Activated T-cell treated with anti-CD3 and anti-CD28 coated beads, Interleukin-2, amount 50 U/mL, for 72 hours (primary cell): ENCODE measurements at regions not wholly inside any gene's neighbourhood (a gene's known extent, or its start where the extent isn't known, plus 50 kb on each side); places are given as distances from the start of the nearest gene placed in this dataset.
A peak's percentile ranks its signal among the peaks of the same experiment; 100 is the strongest.
"Not testable (repeated sequence)": the region's sequence is repeated elsewhere in the genome, so short reads cannot be mapped to it uniquely, and the experiment has no call there.

ENCODE experiments used
- ATAC-seq, 2 donors: fragments of 150-1000 bp; cut with Tn5 transposase; replicated peaks in 1 of 2; 2 replicates each; pipeline ENCODE4 v1.10.0; 2021; ENCODE audit warnings: moderate library complexity in 2 of 2, mild to moderate bottlenecking in 1 of 2
- DNase-seq, 2 donors: peaks; one replicate each; pipeline ENCODE4 v3.0.0; 2021 to 2022; ENCODE audit warnings: mixed read lengths in 1 of 2
- H3K27ac Mint-ChIP-seq: one replicate; pipeline ENCODE4 v1.8.0; 2022; ENCODE audit warnings: mild to moderate bottlenecking, moderate library complexity, mixed read lengths
- H3K27me3 Mint-ChIP-seq: one replicate; pipeline ENCODE4 v1.8.0; 2022; ENCODE audit warnings: low read depth, mixed read lengths
- H3K36me3 Mint-ChIP-seq, 2 donors: one replicate each; pipeline ENCODE4 v1.8.0; 2022; ENCODE audit warnings: mixed read lengths in 2 of 2, mild to moderate bottlenecking in 1 of 2; ENCODE audit not compliant: insufficient read depth in 2 of 2
- H3K4me1 Mint-ChIP-seq: one replicate; pipeline ENCODE4 v1.8.0; 2022; ENCODE audit warnings: low read depth, mixed read lengths
- H3K4me3 Mint-ChIP-seq, 2 donors: one replicate each; pipeline ENCODE4 v1.8.0; 2022; ENCODE audit warnings: mild to moderate bottlenecking in 2 of 2, mixed read lengths in 2 of 2, moderate library complexity in 2 of 2
- H3K9me3 Mint-ChIP-seq, 2 donors: one replicate each; pipeline ENCODE4 v1.8.0; 2022; ENCODE audit warnings: mixed read lengths in 2 of 2

- H3K27ac Mint-ChIP-seq: no peak overlapping the region
- H3K4me3 Mint-ChIP-seq: no peak overlapping the region
Measured at GRCh38 chr6:15758631-15759215, 95.9 kb upstream of the DTNBP1 start.

GRCh38 chr6:15755526-15755925 lies 92.7 kb upstream of the DTNBP1 start:
- Mint-ChIP-seq H3K36me3 (no peaks in the 10 kb centered on the region), H3K27ac (no peak overlapping the region), H3K9me3 (no peaks in the 10 kb centered on the region), H3K27me3 (no peaks in the 10 kb centered on the region), H3K4me1 (no peaks in the 10 kb centered on the region), H3K4me3 (no peak overlapping the region)
- no peak for DNase-seq
- no peak for ATAC-seq

More at GRCh38 chr6:15758631-15759215, 95.9 kb upstream of the DTNBP1 start:
- Mint-ChIP-seq H3K36me3 (no peaks in the 10 kb centered on the region), H3K9me3 (no peaks in the 10 kb centered on the region), H3K27me3 (no peaks in the 10 kb centered on the region), H3K4me1 (peaks cover 6% of the 10 kb centered on the region)
- ATAC-seq (no peak), DNase-seq (no peak)

- ATAC-seq: no peak
Measured at GRCh38 chr6:15754706-15755079, 91.9 kb upstream of the DTNBP1 start.

GRCh38 chr6:15754035-15754705 lies 91.3 kb upstream of the DTNBP1 start:
- H3K4me3 Mint-ChIP-seq: no peak overlapping the region
- H3K4me1 Mint-ChIP-seq: no peaks in the 10 kb centered on the region
- H3K9me3 Mint-ChIP-seq: no peaks in the 10 kb centered on the region
- H3K27me3 Mint-ChIP-seq: no peaks in the 10 kb centered on the region
- H3K36me3 Mint-ChIP-seq: no peaks in the 10 kb centered on the region
- no peak overlapping the region for H3K27ac Mint-ChIP-seq
- DNase-seq: no peak
- ATAC-seq: no peak

More at GRCh38 chr6:15754706-15755079, 91.9 kb upstream of the DTNBP1 start:
- Mint-ChIP-seq H3K27ac (no peak overlapping the region), H3K9me3 (no peaks in the 10 kb centered on the region), H3K4me3 (no peak overlapping the region), H3K4me1 (no peaks in the 10 kb centered on the region), H3K27me3 (no peaks in the 10 kb centered on the region), H3K36me3 (no peaks in the 10 kb centered on the region)
- no peak for DNase-seq

- ATAC-seq: no peak
- no peaks in the 10 kb centered on the region for H3K27me3 Mint-ChIP-seq
Measured at GRCh38 chr6:15752820-15753219, 90.0 kb upstream of the DTNBP1 start.

GRCh38 chr6:15751721-15752350 lies 89.0 kb upstream of the DTNBP1 start:
- Mint-ChIP-seq H3K27me3 (no peaks in the 10 kb centered on the region), H3K4me3 (no peak overlapping the region), H3K4me1 (no peaks in the 10 kb centered on the region), H3K36me3 (no peaks in the 10 kb centered on the region), H3K9me3 (no peaks in the 10 kb centered on the region), H3K27ac (no peak overlapping the region)
- no peak for DNase-seq
- ATAC-seq: no peak

More at GRCh38 chr6:15752820-15753219, 90.0 kb upstream of the DTNBP1 start:
- Mint-ChIP-seq H3K9me3 (no peaks in the 10 kb centered on the region), H3K27ac (no peak overlapping the region), H3K4me1 (no peaks in the 10 kb centered on the region), H3K4me3 (no peak overlapping the region), H3K36me3 (no peaks in the 10 kb centered on the region)
- no peak for DNase-seq

GRCh38 chr6:15748341-15748740 lies 85.5 kb upstream of the DTNBP1 start:
- peaks cover 4% of the 10 kb centered on the region for H3K27me3 Mint-ChIP-seq
- DNase-seq (no peak), ATAC-seq (no peak)
- no peak overlapping the region for H3K27ac Mint-ChIP-seq
- peaks cover 3 to 4% of the 10 kb centered on the region in 2 donors for H3K36me3 Mint-ChIP-seq
- H3K4me1 Mint-ChIP-seq: peaks cover 6% of the 10 kb centered on the region
- H3K9me3 Mint-ChIP-seq: peaks cover 0 to 3% of the 10 kb centered on the region in 2 donors
- H3K4me3 Mint-ChIP-seq: no peak overlapping the region

GRCh38 chr6:15747354-15747883 lies 84.6 kb upstream of the DTNBP1 start:
- no peak overlapping the region for H3K27ac Mint-ChIP-seq
- ATAC-seq: no peak
- peaks cover 3 to 4% of the 10 kb centered on the region in 2 donors for H3K36me3 Mint-ChIP-seq
- H3K27me3 Mint-ChIP-seq: peaks cover 7% of the 10 kb centered on the region
- peaks cover 0 to 6% of the 10 kb centered on the region in 2 donors for H3K9me3 Mint-ChIP-seq
- no peak for DNase-seq
- no peak overlapping the region for H3K4me3 Mint-ChIP-seq
- peaks cover 6% of the 10 kb centered on the region for H3K4me1 Mint-ChIP-seq

- H3K4me3 Mint-ChIP-seq: no peak overlapping the region
- no peak for DNase-seq
- no peak overlapping the region for H3K27ac Mint-ChIP-seq
- peaks cover 0 to 6% of the 10 kb centered on the region in 2 donors for H3K9me3 Mint-ChIP-seq
- H3K27me3 Mint-ChIP-seq: peaks cover 7% of the 10 kb centered on the region
- peaks cover 3 to 5% of the 10 kb centered on the region in 2 donors for H3K36me3 Mint-ChIP-seq
- no peak for ATAC-seq
- H3K4me1 Mint-ChIP-seq: peaks cover 6% of the 10 kb centered on the region
Measured at GRCh38 chr6:15745781-15746180, 83.0 kb upstream of the DTNBP1 start.

- ATAC-seq (peak; percentile 26 to 67), DNase-seq (no peak)
- Mint-ChIP-seq H3K4me3 (peak overlapping the region in 1 of 2 donors; percentile 14), H3K4me1 (peaks cover 6% of the 10 kb centered on the region), H3K27ac (no peak overlapping the region), H3K9me3 (peaks cover 0 to 6% of the 10 kb centered on the region in 2 donors), H3K36me3 (peaks cover 3 to 5% of the 10 kb centered on the region in 2 donors), H3K27me3 (peaks cover 7% of the 10 kb centered on the region)
Measured at GRCh38 chr6:15744818-15745402, 82.1 kb upstream of the DTNBP1 start.

- H3K36me3 Mint-ChIP-seq, H3K27me3 Mint-ChIP-seq, DNase-seq, ATAC-seq, H3K27ac Mint-ChIP-seq, H3K4me3 Mint-ChIP-seq, H3K9me3 Mint-ChIP-seq: not testable (repeated sequence)
- peaks cover 13% of the 10 kb centered on the region for H3K4me1 Mint-ChIP-seq
Measured at GRCh38 chr6:15742013-15742412, 79.2 kb upstream of the DTNBP1 start.

- Mint-ChIP-seq H3K9me3 (peaks cover 0 to 6% of the 10 kb centered on the region in 2 donors), H3K27ac (no peak overlapping the region), H3K4me1 (peaks cover 19% of the 10 kb centered on the region), H3K27me3 (peaks cover 7% of the 10 kb centered on the region), H3K4me3 (no peak overlapping the region), H3K36me3 (peaks cover 3 to 5% of the 10 kb centered on the region in 2 donors)
- ATAC-seq (no peak), DNase-seq (no peak)
Measured at GRCh38 chr6:15741405-15741804, 78.6 kb upstream of the DTNBP1 start.

GRCh38 chr6:15739867-15740266 lies 77.0 kb upstream of the DTNBP1 start:
- Mint-ChIP-seq H3K4me3 (no peak overlapping the region), H3K36me3 (peaks cover 2 to 4% of the 10 kb centered on the region in 2 donors), H3K4me1 (peaks cover 31% of the 10 kb centered on the region), H3K27me3 (peaks cover 7% of the 10 kb centered on the region), H3K9me3 (peaks cover 0 to 6% of the 10 kb centered on the region in 2 donors), H3K27ac (no peak overlapping the region)
- no peak for DNase-seq
- no peak for ATAC-seq
